ENCODE measurements at regions not wholly inside any gene's neighbourhood (a gene's known extent, or its start where the extent isn't known, plus 50 kb on each side); places are given as distances from the start of the nearest gene placed in this dataset.

GRCh38 chr2:215832791-215833190 is 180.6 kb downstream of the MREG start:
- TF ChIP-seq CTCF (IDR thresholded peaks at IDR 0.05), result no peak
- no peak for TF ChIP-seq EZH2 (IDR thresholded peaks at IDR 0.05; ENCODE audit: borderline replicate concordance, insufficient read depth, low read depth, low read length, poor library complexity, severe bottlenecking)
